Liver (tissue), 3 donors: ENCODE measurements at regions not wholly inside any gene's neighbourhood (a gene's known extent, or its start where the extent isn't known, plus 50 kb on each side); places are given as distances from the start of the nearest gene placed in this dataset.

Experiments
- EGR1 ChIP-seq, 2 donors: IDR thresholded peaks; 2 replicates each; pipeline ENCODE4 v1.6.1; 2016 to 2018; ENCODE audit warnings: antibody characterized with exemption in 2 of 2, low read depth in 2 of 2
- FOXA1 ChIP-seq: IDR thresholded peaks from 2 replicates; pipeline ENCODE4 v1.6.1; 2016; ENCODE audit warnings: antibody characterized with exemption
- GABPA ChIP-seq, 2 donors: IDR thresholded peaks in 1 of 2; conservative IDR thresholded peaks in 1 of 2; 2 replicates each; pipeline ENCODE4 v1.6.1; 2016; ENCODE audit warnings: antibody characterized with exemption in 2 of 2, mild to moderate bottlenecking in 1 of 2, moderate library complexity in 1 of 2
- RAD21 ChIP-seq, 2 donors: IDR thresholded peaks; 2 replicates each; pipeline ENCODE4 v1.6.1; 2016; ENCODE audit warnings: antibody characterized with exemption in 2 of 2, mild to moderate bottlenecking in 2 of 2
- RXRA ChIP-seq, 2 donors: IDR thresholded peaks; 2 replicates each; pipeline ENCODE4 v1.6.1; 2017 to 2018; ENCODE audit warnings: antibody characterized with exemption in 2 of 2, mild to moderate bottlenecking in 1 of 2
- SP1 ChIP-seq: IDR thresholded peaks from 2 replicates; pipeline ENCODE4 v1.6.1; 2018; ENCODE audit warnings: antibody characterized with exemption, mild to moderate bottlenecking
- TAF1 ChIP-seq: conservative IDR thresholded peaks from 2 replicates; pipeline ENCODE4 v1.6.1; 2016; ENCODE audit warnings: antibody characterized with exemption, mild to moderate bottlenecking
- YY1 ChIP-seq: IDR thresholded peaks from 2 replicates; pipeline ENCODE4 v1.6.1; 2016; ENCODE audit warnings: antibody characterized with exemption, mild to moderate bottlenecking
- TF ChIP-seq, protein P1 (sequence below): fragments of 150-350 bp; IDR thresholded peaks from 2 replicates; pipeline ENCODE4 v1.5.1; 2017; ENCODE audit warnings: improper control_type of control experiment, low read depth, low read length; ENCODE audit not compliant: missing input control
- TF ChIP-seq, protein P2 (sequence below): IDR thresholded peaks from 2 replicates; pipeline ENCODE4 v1.6.1; 2016; ENCODE audit warnings: antibody characterized with exemption
- TF ChIP-seq, protein P3 (sequence below): IDR thresholded peaks from 2 replicates; pipeline ENCODE4 v1.6.1; 2016; ENCODE audit warnings: antibody characterized with exemption, mild to moderate bottlenecking
- TF ChIP-seq, protein P4 (sequence below): IDR thresholded peaks from 2 replicates; pipeline ENCODE4 v1.6.1; 2016; ENCODE audit warnings: antibody characterized with exemption
- TF ChIP-seq, protein P5 (sequence below): IDR thresholded peaks from 2 replicates; pipeline ENCODE4 v1.6.1; 2016; ENCODE audit warnings: antibody characterized with exemption
- donor health status: healthy.
- donor health status: healthy.

DNA sequence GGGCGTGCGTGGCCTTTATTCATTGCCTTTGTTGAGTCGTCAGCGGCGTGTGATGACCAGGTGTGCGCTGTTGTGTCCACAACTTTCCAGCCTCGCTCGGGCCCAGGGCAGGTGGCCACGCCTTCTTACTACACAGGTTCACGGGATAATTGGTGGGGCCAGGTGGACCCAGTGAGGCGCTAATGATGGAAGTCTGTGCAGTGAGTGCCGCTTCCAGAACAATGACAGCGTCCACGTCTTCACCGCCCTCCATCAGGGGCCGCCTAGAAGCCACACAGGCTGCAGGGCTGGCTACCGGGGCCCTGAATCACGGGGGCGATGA, 1197.3 kb downstream of the BRD1 start:
- TF ChIP-seq, protein P1, sequence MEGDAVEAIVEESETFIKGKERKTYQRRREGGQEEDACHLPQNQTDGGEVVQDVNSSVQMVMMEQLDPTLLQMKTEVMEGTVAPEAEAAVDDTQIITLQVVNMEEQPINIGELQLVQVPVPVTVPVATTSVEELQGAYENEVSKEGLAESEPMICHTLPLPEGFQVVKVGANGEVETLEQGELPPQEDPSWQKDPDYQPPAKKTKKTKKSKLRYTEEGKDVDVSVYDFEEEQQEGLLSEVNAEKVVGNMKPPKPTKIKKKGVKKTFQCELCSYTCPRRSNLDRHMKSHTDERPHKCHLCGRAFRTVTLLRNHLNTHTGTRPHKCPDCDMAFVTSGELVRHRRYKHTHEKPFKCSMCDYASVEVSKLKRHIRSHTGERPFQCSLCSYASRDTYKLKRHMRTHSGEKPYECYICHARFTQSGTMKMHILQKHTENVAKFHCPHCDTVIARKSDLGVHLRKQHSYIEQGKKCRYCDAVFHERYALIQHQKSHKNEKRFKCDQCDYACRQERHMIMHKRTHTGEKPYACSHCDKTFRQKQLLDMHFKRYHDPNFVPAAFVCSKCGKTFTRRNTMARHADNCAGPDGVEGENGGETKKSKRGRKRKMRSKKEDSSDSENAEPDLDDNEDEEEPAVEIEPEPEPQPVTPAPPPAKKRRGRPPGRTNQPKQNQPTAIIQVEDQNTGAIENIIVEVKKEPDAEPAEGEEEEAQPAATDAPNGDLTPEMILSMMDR, result no peak
- TF ChIP-seq, protein P2, sequence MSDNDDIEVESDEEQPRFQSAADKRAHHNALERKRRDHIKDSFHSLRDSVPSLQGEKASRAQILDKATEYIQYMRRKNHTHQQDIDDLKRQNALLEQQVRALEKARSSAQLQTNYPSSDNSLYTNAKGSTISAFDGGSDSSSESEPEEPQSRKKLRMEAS, result no peak
- TF ChIP-seq YY1, result no peak
- no peak for TF ChIP-seq SP1
- TF ChIP-seq, protein P3, sequence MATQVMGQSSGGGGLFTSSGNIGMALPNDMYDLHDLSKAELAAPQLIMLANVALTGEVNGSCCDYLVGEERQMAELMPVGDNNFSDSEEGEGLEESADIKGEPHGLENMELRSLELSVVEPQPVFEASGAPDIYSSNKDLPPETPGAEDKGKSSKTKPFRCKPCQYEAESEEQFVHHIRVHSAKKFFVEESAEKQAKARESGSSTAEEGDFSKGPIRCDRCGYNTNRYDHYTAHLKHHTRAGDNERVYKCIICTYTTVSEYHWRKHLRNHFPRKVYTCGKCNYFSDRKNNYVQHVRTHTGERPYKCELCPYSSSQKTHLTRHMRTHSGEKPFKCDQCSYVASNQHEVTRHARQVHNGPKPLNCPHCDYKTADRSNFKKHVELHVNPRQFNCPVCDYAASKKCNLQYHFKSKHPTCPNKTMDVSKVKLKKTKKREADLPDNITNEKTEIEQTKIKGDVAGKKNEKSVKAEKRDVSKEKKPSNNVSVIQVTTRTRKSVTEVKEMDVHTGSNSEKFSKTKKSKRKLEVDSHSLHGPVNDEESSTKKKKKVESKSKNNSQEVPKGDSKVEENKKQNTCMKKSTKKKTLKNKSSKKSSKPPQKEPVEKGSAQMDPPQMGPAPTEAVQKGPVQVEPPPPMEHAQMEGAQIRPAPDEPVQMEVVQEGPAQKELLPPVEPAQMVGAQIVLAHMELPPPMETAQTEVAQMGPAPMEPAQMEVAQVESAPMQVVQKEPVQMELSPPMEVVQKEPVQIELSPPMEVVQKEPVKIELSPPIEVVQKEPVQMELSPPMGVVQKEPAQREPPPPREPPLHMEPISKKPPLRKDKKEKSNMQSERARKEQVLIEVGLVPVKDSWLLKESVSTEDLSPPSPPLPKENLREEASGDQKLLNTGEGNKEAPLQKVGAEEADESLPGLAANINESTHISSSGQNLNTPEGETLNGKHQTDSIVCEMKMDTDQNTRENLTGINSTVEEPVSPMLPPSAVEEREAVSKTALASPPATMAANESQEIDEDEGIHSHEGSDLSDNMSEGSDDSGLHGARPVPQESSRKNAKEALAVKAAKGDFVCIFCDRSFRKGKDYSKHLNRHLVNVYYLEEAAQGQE, result no peak
- no peak for TF ChIP-seq EGR1 (IDR thresholded peaks at IDR 0.05; ENCODE audit: low read depth in 2 of 2)
- TF ChIP-seq, protein P4, sequence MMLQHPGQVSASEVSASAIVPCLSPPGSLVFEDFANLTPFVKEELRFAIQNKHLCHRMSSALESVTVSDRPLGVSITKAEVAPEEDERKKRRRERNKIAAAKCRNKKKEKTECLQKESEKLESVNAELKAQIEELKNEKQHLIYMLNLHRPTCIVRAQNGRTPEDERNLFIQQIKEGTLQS, result no peak
- TF ChIP-seq RXRA (IDR thresholded peaks at IDR 0.05), result no peak
- no peak for TF ChIP-seq FOXA1
- TF ChIP-seq GABPA (IDR thresholded peaks at IDR 0.05 in 1 of 2, conservative IDR thresholded peaks at IDR 0.05 in 1 of 2), result no peak
- TF ChIP-seq, protein P5, sequence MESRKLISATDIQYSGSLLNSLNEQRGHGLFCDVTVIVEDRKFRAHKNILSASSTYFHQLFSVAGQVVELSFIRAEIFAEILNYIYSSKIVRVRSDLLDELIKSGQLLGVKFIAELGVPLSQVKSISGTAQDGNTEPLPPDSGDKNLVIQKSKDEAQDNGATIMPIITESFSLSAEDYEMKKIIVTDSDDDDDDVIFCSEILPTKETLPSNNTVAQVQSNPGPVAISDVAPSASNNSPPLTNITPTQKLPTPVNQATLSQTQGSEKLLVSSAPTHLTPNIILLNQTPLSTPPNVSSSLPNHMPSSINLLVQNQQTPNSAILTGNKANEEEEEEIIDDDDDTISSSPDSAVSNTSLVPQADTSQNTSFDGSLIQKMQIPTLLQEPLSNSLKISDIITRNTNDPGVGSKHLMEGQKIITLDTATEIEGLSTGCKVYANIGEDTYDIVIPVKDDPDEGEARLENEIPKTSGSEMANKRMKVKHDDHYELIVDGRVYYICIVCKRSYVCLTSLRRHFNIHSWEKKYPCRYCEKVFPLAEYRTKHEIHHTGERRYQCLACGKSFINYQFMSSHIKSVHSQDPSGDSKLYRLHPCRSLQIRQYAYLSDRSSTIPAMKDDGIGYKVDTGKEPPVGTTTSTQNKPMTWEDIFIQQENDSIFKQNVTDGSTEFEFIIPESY, result no peak
- TF ChIP-seq TAF1, result no peak
- no peak for TF ChIP-seq RAD21 (IDR thresholded peaks at IDR 0.05)
